Parathyroid adenoma (tissue), 2 donors: ENCODE measurements at regions not wholly inside any gene's neighbourhood (a gene's known extent, or its start where the extent isn't known, plus 50 kb on each side); places are given as distances from the start of the nearest gene placed in this dataset.

Experiments used
- H2AFZ ChIP-seq: fragments of 300-600 bp; sonication (generic); one replicate; pipeline ENCODE4 v1.7.0; 2017; ENCODE audit warnings: antibody characterized with exemption, mild to moderate bottlenecking
- H3K27ac ChIP-seq: fragments of 300-600 bp; sonication (generic); one replicate; pipeline ENCODE4 v1.7.0; 2017
- H3K27me3 ChIP-seq: fragments of 300-600 bp; sonication (generic); one replicate; pipeline ENCODE4 v1.7.0; 2017; ENCODE audit warnings: low read length; ENCODE audit not compliant: control insufficient read depth, insufficient read depth
- H3K36me3 ChIP-seq: fragments of 300-600 bp; sonication (generic); one replicate; pipeline ENCODE4 v1.7.0; 2017; ENCODE audit warnings: low read length; ENCODE audit not compliant: control insufficient read depth, insufficient read depth
- H3K4me1 ChIP-seq: fragments of 300-600 bp; sonication (generic); one replicate; pipeline ENCODE4 v1.7.0; 2017; ENCODE audit warnings: control low read depth
- H3K4me2 ChIP-seq: fragments of 300-600 bp; sonication (generic); one replicate; pipeline ENCODE4 v1.7.0; 2017; ENCODE audit warnings: low read length
- H3K4me3 ChIP-seq: fragments of 300-600 bp; sonication (generic); one replicate; pipeline ENCODE4 v1.7.0; 2017; ENCODE audit warnings: low read depth, low read length
- H3K79me2 ChIP-seq: fragments of 300-600 bp; sonication (generic); one replicate; pipeline ENCODE4 v1.7.0; 2017; ENCODE audit warnings: control low read depth
- H3K9ac ChIP-seq: fragments of 300-600 bp; sonication (generic); one replicate; pipeline ENCODE4 v1.7.0; 2017; ENCODE audit warnings: mild to moderate bottlenecking
- H3K9me3 ChIP-seq: fragments of 300-600 bp; sonication (generic); one replicate; pipeline ENCODE4 v1.7.0; 2017; ENCODE audit warnings: low read length; ENCODE audit not compliant: control insufficient read depth
- CTCF ChIP-seq: fragments of 300-600 bp; sonication (generic); IDR thresholded peaks from one replicate; pipeline ENCODE4 v1.7.0; 2017; ENCODE audit warnings: antibody characterized with exemption, mild to moderate bottlenecking
- donor health status: primary hyperparathyroidism.

DNA sequence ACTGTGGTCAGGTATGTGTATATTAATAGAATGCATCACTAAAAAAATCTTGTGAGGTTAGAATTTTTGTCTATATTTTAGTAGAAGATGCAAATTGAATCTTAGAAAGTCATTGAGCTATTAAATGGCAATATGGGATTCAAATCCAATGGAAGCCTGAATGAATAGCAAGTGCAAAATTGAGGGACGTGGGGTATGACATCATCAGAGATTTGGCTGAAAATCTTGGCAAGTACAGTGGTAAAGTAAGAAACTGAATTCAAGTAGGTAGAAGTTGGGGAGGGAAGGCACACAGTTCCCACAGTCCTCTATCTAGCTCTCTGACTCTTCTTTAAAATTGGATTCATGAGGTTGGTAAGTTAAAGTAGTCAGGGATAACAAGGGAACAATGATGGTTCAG lies 97.4 kb upstream of the SSTR1 start:
- H3K27ac ChIP-seq = no peak overlapping the region
- H3K4me3 ChIP-seq = no peak overlapping the region
- TF ChIP-seq CTCF = no peak
- no peaks in the 10 kb centered on the region for H3K79me2 ChIP-seq
- no peaks in the 10 kb centered on the region for H3K36me3 ChIP-seq
- H3K9me3 ChIP-seq = no peaks in the 10 kb centered on the region
- no peaks in the 10 kb centered on the region for H3K27me3 ChIP-seq
- H3K4me1 ChIP-seq = no peaks in the 10 kb centered on the region
- no peak overlapping the region for H3K4me2 ChIP-seq
- H3K9ac ChIP-seq = no peak overlapping the region
- H2AFZ ChIP-seq = no peak overlapping the region

DNA sequence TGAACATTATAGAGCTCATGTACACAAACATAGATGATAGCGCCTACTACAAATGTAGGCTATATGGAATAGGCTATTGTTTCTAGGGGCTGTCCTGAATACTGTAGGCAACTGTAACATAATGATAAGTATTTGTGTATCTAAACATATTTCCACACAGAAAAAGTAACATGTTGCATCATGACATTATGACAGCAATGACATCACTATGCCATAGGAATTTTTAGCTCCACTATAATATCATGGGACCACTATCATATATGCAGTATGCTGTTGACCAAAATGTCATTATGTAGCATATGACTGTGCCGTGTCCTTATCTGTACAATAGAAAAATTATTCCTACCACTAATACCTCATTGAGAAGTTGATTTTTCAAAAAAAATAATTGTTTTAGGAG lies 96.7 kb upstream of the SSTR1 start:
- Histone ChIP-seq H3K9ac (no peak overlapping the region), H3K79me2 (no peaks in the 10 kb centered on the region), H3K4me3 (no peak overlapping the region), H3K4me2 (no peak overlapping the region), H3K4me1 (no peaks in the 10 kb centered on the region), H3K9me3 (no peaks in the 10 kb centered on the region), H3K36me3 (no peaks in the 10 kb centered on the region), H2AFZ (no peak overlapping the region), H3K27me3 (no peaks in the 10 kb centered on the region), H3K27ac (no peak overlapping the region)
- TF ChIP-seq CTCF = no peak

- Histone ChIP-seq H3K79me2 (no peaks in the 10 kb centered on the region), H3K27ac (no peak overlapping the region), H3K27me3 (no peaks in the 10 kb centered on the region), H3K4me3 (no peak overlapping the region), H3K9ac (no peak overlapping the region), H3K4me1 (no peaks in the 10 kb centered on the region), H2AFZ (no peak overlapping the region), H3K4me2 (no peak overlapping the region), H3K9me3 (no peaks in the 10 kb centered on the region), H3K36me3 (no peaks in the 10 kb centered on the region)
- TF ChIP-seq CTCF = no peak
Measured at GRCh38 chr14:38113546-38113945, 94.2 kb upstream of the SSTR1 start.

GRCh38 chr14:38116895-38117294 lies 90.8 kb upstream of the SSTR1 start:
- Histone ChIP-seq H3K9me3 (no peaks in the 10 kb centered on the region), H3K4me3 (no peak overlapping the region), H2AFZ (no peak overlapping the region), H3K79me2 (no peaks in the 10 kb centered on the region), H3K4me2 (no peak overlapping the region), H3K36me3 (no peaks in the 10 kb centered on the region), H3K9ac (no peak overlapping the region), H3K27me3 (no peaks in the 10 kb centered on the region), H3K27ac (no peak overlapping the region), H3K4me1 (no peaks in the 10 kb centered on the region)
- no peak for TF ChIP-seq CTCF

GRCh38 chr14:38120109-38120508 lies 87.6 kb upstream of the SSTR1 start:
- Histone ChIP-seq H3K36me3 (no peaks in the 10 kb centered on the region), H3K9ac (no peak overlapping the region), H3K27me3 (no peaks in the 10 kb centered on the region), H3K4me3 (no peak overlapping the region), H3K4me1 (no peaks in the 10 kb centered on the region), H3K27ac (no peak overlapping the region), H2AFZ (no peak overlapping the region), H3K9me3 (no peaks in the 10 kb centered on the region), H3K4me2 (no peak overlapping the region), H3K79me2 (no peaks in the 10 kb centered on the region)
- no peak for TF ChIP-seq CTCF
